H7 (cell line): ENCODE measurements at regions not wholly inside any gene's neighbourhood (a gene's known extent, or its start where the extent isn't known, plus 50 kb on each side); places are given as distances from the start of the nearest gene placed in this dataset.
"Not testable (repeated sequence)": the region's sequence is repeated elsewhere in the genome, so short reads cannot be mapped to it uniquely, and the experiment has no call there.

Experiments
- DNase-seq: peaks from one replicate; pipeline ENCODE4 v3.0.0; 2012
- H3K27me3 ChIP-seq: 2 replicates; pipeline ENCODE4 v1.6.0; 2011; ENCODE audit warnings: mild to moderate bottlenecking, low read length; ENCODE audit not compliant: control insufficient read depth, insufficient read depth
- H3K36me3 ChIP-seq: replicated peaks from 2 replicates; pipeline ENCODE4 v1.5.1; 2011; ENCODE audit warnings: low read length; ENCODE audit not compliant: control insufficient read depth, insufficient read depth
- H3K4me3 ChIP-seq: 2 replicates; pipeline ENCODE4 v1.5.1; 2011; ENCODE audit warnings: low read depth, mild to moderate bottlenecking, control low read depth, low read length, moderate library complexity; ENCODE audit not compliant: insufficient read depth

GRCh38 chr2:207421671-207422070 lies 108.1 kb upstream of the CREB1 start:
- Histone ChIP-seq H3K36me3 (no peaks in the 10 kb centered on the region), H3K27me3 (no peaks in the 10 kb centered on the region), H3K4me3 (no peak overlapping the region)
- no peak for DNase-seq

GRCh38 chr2:207422380-207422779 lies 107.4 kb upstream of the CREB1 start:
- no peak for DNase-seq
- Histone ChIP-seq H3K27me3 (no peaks in the 10 kb centered on the region), H3K4me3 (no peak overlapping the region), H3K36me3 (no peaks in the 10 kb centered on the region)

GRCh38 chr2:207423886-207424285 lies 105.9 kb upstream of the CREB1 start:
- DNase-seq = no peak
- H3K27me3 ChIP-seq = no peaks in the 10 kb centered on the region
- H3K36me3 ChIP-seq = no peaks in the 10 kb centered on the region
- H3K4me3 ChIP-seq = no peak overlapping the region

DNA sequence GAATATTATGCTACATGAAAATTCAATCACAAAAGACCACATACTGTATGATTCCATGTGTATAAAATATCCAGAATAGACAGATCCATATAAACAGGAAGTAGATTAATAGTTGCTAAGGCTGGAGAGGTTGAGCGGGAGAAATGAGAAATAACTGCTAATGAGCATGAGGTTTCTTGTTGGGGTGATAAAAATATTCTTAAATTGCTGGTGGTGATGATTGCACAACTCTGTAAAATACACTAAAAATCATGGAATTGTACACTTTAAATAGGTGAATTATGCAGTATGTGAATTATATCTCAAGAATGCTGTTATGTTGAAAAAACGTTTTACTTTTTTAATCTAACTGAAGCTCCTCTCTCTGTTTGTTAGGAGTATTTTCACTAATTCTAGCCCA lies 101.8 kb upstream of the CREB1 start:
- H3K27me3 ChIP-seq = no peaks in the 10 kb centered on the region
- no peak overlapping the region for H3K4me3 ChIP-seq
- H3K36me3 ChIP-seq = no peaks in the 10 kb centered on the region
- DNase-seq = no peak

DNA sequence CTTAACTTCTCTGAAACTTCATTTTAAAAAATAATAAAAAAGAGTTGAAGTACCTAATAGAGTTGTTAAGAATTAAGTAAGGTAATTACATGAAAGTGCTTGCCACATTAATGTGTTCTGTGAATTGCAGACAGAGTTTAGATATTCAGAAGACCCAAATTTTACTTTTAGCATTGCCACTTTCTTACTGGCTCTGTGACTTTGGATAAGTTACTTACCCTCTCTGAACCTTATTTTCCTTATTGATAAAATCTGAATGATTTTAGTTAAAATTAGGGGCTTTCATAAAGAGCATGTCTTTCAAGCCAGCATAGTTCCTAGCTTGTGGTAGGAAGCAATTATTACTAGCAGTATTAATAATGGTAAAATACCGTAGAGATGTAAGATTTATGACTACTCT lies 101.2 kb upstream of the CREB1 start:
- Histone ChIP-seq H3K36me3 (no peaks in the 10 kb centered on the region), H3K27me3 (no peaks in the 10 kb centered on the region), H3K4me3 (no peak overlapping the region)
- DNase-seq = no peak

DNA sequence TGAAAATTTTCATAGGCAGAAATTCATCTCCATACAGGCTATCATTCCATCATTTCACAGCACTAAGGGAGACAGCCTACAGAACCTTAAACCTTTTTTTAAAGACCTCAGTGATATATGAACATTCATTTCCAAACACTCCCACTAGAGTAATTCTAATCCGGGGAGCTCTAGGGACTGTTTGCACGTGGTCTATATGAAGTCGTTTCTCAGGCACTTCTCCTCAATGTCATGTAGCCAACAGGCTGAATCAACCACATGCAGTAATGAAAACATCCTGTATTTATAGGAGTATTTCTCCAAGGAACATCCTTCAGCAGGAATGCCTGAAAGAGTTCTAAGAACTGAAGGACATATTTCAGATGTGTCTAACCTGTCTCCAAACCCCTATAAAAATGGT lies 97.3 kb upstream of the CREB1 start:
- no peaks in the 10 kb centered on the region for H3K36me3 ChIP-seq
- no peaks in the 10 kb centered on the region for H3K27me3 ChIP-seq
- DNase-seq = no peak

DNA sequence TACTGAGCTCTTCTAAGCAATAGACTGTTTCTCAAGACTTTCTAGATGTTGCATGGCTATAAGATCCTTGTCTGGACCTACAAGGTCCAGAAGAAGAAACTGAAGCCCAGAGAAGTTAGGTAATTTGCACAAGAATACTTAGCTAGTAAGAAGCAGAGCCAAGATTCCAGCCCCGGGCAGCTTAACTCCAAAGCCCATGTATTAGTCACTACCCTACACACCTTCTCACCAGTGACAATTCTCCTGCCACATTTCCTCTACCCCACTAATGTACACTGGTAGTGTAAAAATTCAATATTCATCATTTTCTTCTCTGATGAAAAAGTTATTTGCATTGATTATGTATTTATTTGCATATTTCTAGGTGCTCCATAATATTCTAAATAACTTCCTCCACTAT lies 95.5 kb upstream of the CREB1 start:
- H3K4me3 ChIP-seq = no peak overlapping the region
- no peak for DNase-seq
- no peaks in the 10 kb centered on the region for H3K36me3 ChIP-seq
- H3K27me3 ChIP-seq = no peaks in the 10 kb centered on the region

More for the DNA sequence above, 97.3 kb upstream of the CREB1 start:
- H3K4me3 ChIP-seq = no peak overlapping the region

DNA sequence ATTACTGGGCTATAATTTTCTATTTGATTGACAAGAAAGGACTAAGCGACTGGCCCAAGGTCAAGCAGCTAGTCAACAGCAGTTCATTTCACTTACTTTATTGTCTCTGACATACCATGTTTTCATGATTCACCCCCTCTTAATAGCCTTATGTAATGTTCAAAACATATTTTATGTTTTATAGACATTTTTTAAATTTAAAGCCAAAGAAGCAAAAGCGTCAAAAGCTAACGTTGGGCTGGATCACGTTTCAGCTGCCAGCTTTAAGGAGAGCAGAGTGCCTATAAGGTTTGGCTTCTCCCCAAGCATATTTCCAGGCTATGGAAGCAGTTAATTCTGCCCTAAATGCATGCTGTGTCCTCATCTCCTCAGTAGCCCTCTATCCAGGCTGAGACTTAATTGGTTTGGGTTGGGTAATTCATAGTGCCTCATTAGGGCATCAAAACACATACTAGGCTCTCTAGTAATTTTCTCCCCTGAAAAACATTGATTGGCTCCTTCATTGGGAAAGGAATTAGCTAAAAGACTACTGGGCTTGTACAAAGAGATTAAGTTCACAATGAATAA lies 94.8 kb upstream of the CREB1 start:
- no peaks in the 10 kb centered on the region for H3K36me3 ChIP-seq
- no peaks in the 10 kb centered on the region for H3K27me3 ChIP-seq
- no peak overlapping the region for H3K4me3 ChIP-seq
- no peak for DNase-seq

DNA sequence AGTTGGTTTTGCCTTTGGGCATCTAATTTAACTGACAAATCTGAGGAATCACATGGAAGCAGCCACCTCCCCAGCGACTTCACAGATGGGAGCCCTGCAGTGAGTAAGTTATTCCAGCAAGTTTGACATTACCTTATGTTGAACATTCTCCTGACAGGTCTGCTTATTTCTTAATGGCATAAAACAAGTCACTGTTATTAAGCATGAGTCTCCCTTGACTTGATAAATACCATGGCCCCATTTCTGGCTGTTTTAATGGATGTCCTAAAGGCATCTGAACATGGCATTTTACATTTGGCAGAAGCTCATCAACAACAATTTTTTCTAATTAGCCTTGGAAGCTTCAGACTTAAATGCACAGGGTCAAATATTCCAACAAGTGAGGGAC lies 92.6 kb upstream of the CREB1 start:
- Histone ChIP-seq H3K36me3 (no peaks in the 10 kb centered on the region), H3K4me3 (no peak overlapping the region), H3K27me3 (no peaks in the 10 kb centered on the region)
- no peak for DNase-seq

DNA sequence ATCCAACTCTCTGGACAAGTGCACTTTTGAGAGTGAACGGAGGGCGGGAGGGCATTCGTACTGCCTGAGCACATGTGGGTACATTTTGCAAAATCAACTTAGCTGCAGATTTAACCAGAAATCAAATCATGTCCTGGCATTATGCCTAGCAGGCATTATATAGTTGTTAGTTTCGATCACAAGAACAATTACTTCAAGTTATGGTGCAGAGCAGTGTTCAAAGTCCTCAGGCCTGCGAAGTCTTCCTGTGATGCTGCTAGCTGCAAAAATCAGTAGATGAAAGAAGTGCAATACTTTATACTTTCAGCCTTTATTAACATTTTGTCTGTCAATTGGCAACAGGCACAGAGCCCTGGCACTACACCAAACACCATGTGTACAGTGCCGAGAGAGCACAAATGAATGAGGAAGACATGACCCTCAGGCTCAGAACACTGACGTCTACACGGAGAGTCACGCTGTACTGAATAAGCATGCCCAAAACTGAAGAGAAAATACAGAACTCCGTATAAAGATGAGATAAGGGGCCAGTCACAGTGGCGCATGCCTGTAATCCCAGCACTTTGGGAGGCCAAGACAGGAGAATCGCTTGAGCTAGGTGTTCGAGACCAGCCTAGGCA lies 92.1 kb upstream of the CREB1 start:
- H3K36me3 ChIP-seq = no peaks in the 10 kb centered on the region
- H3K4me3 ChIP-seq = no peak overlapping the region
- DNase-seq = no peak
- no peaks in the 10 kb centered on the region for H3K27me3 ChIP-seq

DNA sequence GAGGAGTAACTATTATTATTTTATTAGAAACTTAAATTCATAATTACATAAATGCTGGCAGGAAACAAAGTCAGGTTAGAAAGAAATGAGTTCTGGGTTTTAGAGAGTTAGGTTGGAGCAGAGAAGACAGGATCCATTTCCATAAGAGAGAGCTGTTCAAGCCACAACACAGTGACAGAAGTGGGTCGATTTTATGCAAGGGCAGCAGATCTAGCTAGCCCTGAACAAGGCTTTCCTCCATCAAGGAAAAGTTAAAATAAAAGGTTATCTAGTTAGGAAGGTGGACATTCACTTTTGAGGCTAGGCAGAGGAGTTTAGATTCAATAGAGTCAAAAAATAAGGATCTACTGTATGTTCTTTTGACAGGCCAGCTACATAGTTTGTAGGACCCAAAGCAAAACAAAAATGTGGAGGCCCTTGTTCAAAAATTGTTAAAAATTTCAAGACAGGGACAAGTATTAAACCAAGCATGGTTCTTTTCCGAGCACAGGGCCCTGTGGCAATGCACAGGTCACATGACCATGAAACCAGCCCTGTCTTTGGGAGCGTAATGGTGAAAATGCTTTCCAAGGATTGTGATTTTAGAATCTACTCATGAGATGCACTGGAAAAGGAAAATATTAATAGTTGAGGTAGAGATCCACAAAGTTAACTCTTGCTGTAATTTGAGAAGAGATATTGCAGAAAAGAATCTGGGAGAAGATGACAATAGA lies 91.2 kb upstream of the CREB1 start:
- Histone ChIP-seq H3K36me3 (no peaks in the 10 kb centered on the region), H3K4me3 (no peak overlapping the region), H3K27me3 (no peaks in the 10 kb centered on the region)
- no peak for DNase-seq

GRCh38 chr2:207439881-207440280 lies 89.9 kb upstream of the CREB1 start:
- H3K4me3 ChIP-seq, H3K27me3 ChIP-seq, H3K36me3 ChIP-seq, DNase-seq: not testable (repeated sequence)

DNA sequence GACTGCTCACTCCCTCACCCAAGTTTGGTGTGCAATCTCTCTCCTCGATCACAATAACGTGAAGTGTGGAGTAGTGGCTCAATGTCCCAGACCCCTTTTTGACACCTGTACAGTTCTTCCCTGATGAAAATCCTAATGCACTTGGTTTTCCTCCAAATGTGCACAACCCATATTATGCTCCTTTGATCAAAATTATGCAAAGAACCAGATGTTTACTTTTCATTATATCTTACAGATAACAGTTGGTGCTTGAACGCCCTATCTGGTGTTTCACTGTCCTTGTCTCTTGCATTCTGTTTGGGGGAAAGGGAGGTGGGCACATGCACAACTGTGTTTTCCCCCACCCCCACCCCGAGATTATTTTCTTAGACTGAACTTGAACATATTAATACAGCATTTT lies 85.0 kb upstream of the CREB1 start:
- H3K36me3 ChIP-seq = no peaks in the 10 kb centered on the region
- H3K4me3 ChIP-seq = no peak overlapping the region
- no peaks in the 10 kb centered on the region for H3K27me3 ChIP-seq
- no peak for DNase-seq

DNA sequence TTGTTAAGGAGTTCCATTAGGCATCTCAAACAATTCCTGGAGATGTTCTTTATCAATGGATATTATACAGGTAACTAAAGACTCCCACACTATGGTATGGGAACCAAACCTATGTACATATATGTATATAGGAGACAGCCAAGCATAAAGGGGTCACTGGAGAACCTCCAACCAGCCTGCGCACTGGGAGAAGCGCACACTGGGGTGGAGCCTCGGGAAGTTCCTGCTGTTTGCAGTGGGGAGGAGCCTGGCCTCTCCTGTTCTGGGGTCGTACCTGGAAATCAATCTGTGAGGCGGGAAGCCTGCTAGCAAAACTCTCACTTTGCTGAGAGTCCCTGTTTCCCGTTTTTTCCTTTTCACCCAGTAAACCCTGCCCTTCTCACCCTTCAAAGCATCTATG lies 83.1 kb upstream of the CREB1 start:
- Histone ChIP-seq H3K27me3 (no peaks in the 10 kb centered on the region), H3K36me3 (no peaks in the 10 kb centered on the region), H3K4me3 (no peak overlapping the region)
- no peak for DNase-seq

DNA sequence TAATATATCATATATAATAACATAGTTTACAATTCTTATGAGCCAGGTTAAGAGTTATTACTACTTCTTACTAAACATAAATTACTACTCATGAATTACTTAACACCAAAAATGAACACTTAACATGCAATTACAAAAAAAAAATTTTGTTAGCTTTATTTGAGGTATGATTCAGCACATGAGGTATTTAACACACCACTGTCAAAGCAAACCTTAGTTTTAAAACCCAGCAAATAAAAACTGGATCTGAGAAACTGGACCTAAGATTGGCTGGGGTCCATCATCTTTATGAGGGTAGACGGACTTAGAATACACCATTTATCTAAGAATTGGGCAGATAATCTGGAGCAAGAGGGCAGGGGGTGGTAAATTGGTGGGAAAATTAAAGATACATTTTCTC lies 81.8 kb upstream of the CREB1 start:
- no peak overlapping the region for H3K4me3 ChIP-seq
- no peak for DNase-seq
- H3K36me3 ChIP-seq = no peaks in the 10 kb centered on the region
- H3K27me3 ChIP-seq = no peaks in the 10 kb centered on the region
